ENCODE measurements at regions not wholly inside any gene's neighbourhood (a gene's known extent, or its start where the extent isn't known, plus 50 kb on each side); places are given as distances from the start of the nearest gene placed in this dataset.
"Not testable (repeated sequence)": the region's sequence is repeated elsewhere in the genome, so short reads cannot be mapped to it uniquely, and the experiment has no call there.

GRCh38 chr7:73203312-73203711 is 105.3 kb downstream of the NSUN5 start:
- intact Hi-C loops (cut with micrococcal nuclease); H3K27me3 Mint-ChIP-seq (ENCODE audit: insufficient read depth); H3K4me3 Mint-ChIP-seq; H3K27ac Mint-ChIP-seq; H3K9me3 Mint-ChIP-seq; H3K4me1 Mint-ChIP-seq (ENCODE audit: low read depth); DNase-seq (ENCODE audit: low spot score); H3K36me3 Mint-ChIP-seq (ENCODE audit: low read depth): not testable (repeated sequence)

GRCh38 chr7:73201264-73201663 is 107.4 kb downstream of the NSUN5 start:
- H3K36me3 Mint-ChIP-seq (ENCODE audit: low read depth); H3K4me3 Mint-ChIP-seq; H3K4me1 Mint-ChIP-seq (ENCODE audit: low read depth); H3K9me3 Mint-ChIP-seq; H3K27ac Mint-ChIP-seq; intact Hi-C loops (cut with micrococcal nuclease); H3K27me3 Mint-ChIP-seq (ENCODE audit: insufficient read depth); DNase-seq (ENCODE audit: low spot score): not testable (repeated sequence)

GRCh38 chr7:73200518-73201099 is 108.0 kb downstream of the NSUN5 start:
- DNase-seq (ENCODE audit: low spot score); H3K4me3 Mint-ChIP-seq; H3K4me1 Mint-ChIP-seq (ENCODE audit: low read depth); intact Hi-C loops (cut with micrococcal nuclease); H3K9me3 Mint-ChIP-seq; H3K27ac Mint-ChIP-seq; H3K27me3 Mint-ChIP-seq (ENCODE audit: insufficient read depth); H3K36me3 Mint-ChIP-seq (ENCODE audit: low read depth): not testable (repeated sequence)

GRCh38 chr7:73193991-73194390 is 108.2 kb upstream of the SPDYE9 start:
- H3K27ac Mint-ChIP-seq; intact Hi-C loops (cut with micrococcal nuclease); H3K9me3 Mint-ChIP-seq; H3K36me3 Mint-ChIP-seq (ENCODE audit: low read depth); H3K4me3 Mint-ChIP-seq; DNase-seq (ENCODE audit: low spot score); H3K27me3 Mint-ChIP-seq (ENCODE audit: insufficient read depth); H3K4me1 Mint-ChIP-seq (ENCODE audit: low read depth): not testable (repeated sequence)

- H3K4me3 Mint-ChIP-seq; H3K27me3 Mint-ChIP-seq (ENCODE audit: insufficient read depth); H3K9me3 Mint-ChIP-seq; DNase-seq (ENCODE audit: low spot score); H3K4me1 Mint-ChIP-seq (ENCODE audit: low read depth); H3K36me3 Mint-ChIP-seq (ENCODE audit: low read depth); H3K27ac Mint-ChIP-seq; intact Hi-C loops (cut with micrococcal nuclease): not testable (repeated sequence)
Observed at GRCh38 chr7:73190483-73191155, 104.8 kb upstream of the SPDYE9 start.

- H3K4me1 Mint-ChIP-seq (ENCODE audit: low read depth); H3K4me3 Mint-ChIP-seq; DNase-seq (ENCODE audit: low spot score); H3K9me3 Mint-ChIP-seq; H3K27me3 Mint-ChIP-seq (ENCODE audit: insufficient read depth); intact Hi-C loops (cut with micrococcal nuclease); H3K36me3 Mint-ChIP-seq (ENCODE audit: low read depth); H3K27ac Mint-ChIP-seq: not testable (repeated sequence)
Observed at GRCh38 chr7:73188287-73188686, 102.4 kb upstream of the SPDYE9 start.

GRCh38 chr7:73186589-73187309 is 100.9 kb upstream of the SPDYE9 start:
- H3K4me3 Mint-ChIP-seq; DNase-seq (ENCODE audit: low spot score); intact Hi-C loops (cut with micrococcal nuclease); H3K9me3 Mint-ChIP-seq; H3K27me3 Mint-ChIP-seq (ENCODE audit: insufficient read depth); H3K36me3 Mint-ChIP-seq (ENCODE audit: low read depth); H3K27ac Mint-ChIP-seq; H3K4me1 Mint-ChIP-seq (ENCODE audit: low read depth): not testable (repeated sequence)

GRCh38 chr7:73176813-73177212 is 91.0 kb upstream of the SPDYE9 start:
- H3K36me3 Mint-ChIP-seq (ENCODE audit: low read depth); H3K4me3 Mint-ChIP-seq; intact Hi-C loops (cut with micrococcal nuclease); H3K27ac Mint-ChIP-seq; H3K9me3 Mint-ChIP-seq; H3K4me1 Mint-ChIP-seq (ENCODE audit: low read depth); DNase-seq (ENCODE audit: low spot score); H3K27me3 Mint-ChIP-seq (ENCODE audit: insufficient read depth): not testable (repeated sequence)

GRCh38 chr7:73175322-73175721 is 89.5 kb upstream of the SPDYE9 start:
- H3K9me3 Mint-ChIP-seq; DNase-seq (ENCODE audit: low spot score); H3K27me3 Mint-ChIP-seq (ENCODE audit: insufficient read depth); H3K27ac Mint-ChIP-seq; H3K4me3 Mint-ChIP-seq; intact Hi-C loops (cut with micrococcal nuclease); H3K36me3 Mint-ChIP-seq (ENCODE audit: low read depth); H3K4me1 Mint-ChIP-seq (ENCODE audit: low read depth): not testable (repeated sequence)

- H3K36me3 Mint-ChIP-seq (ENCODE audit: low read depth); H3K27ac Mint-ChIP-seq; H3K4me1 Mint-ChIP-seq (ENCODE audit: low read depth); intact Hi-C loops (cut with micrococcal nuclease); DNase-seq (ENCODE audit: low spot score); H3K4me3 Mint-ChIP-seq; H3K27me3 Mint-ChIP-seq (ENCODE audit: insufficient read depth); H3K9me3 Mint-ChIP-seq: not testable (repeated sequence)
Observed at GRCh38 chr7:73170902-73171301, 85.1 kb upstream of the SPDYE9 start.

GRCh38 chr7:73170415-73170814 is 84.6 kb upstream of the SPDYE9 start:
- H3K4me1 Mint-ChIP-seq (ENCODE audit: low read depth); DNase-seq (ENCODE audit: low spot score); H3K27me3 Mint-ChIP-seq (ENCODE audit: insufficient read depth); H3K36me3 Mint-ChIP-seq (ENCODE audit: low read depth); intact Hi-C loops (cut with micrococcal nuclease); H3K9me3 Mint-ChIP-seq; H3K4me3 Mint-ChIP-seq; H3K27ac Mint-ChIP-seq: not testable (repeated sequence)

GRCh38 chr7:73166152-73166551 is 80.3 kb upstream of the SPDYE9 start:
- H3K4me1 Mint-ChIP-seq (ENCODE audit: low read depth); DNase-seq (ENCODE audit: low spot score); H3K9me3 Mint-ChIP-seq; H3K36me3 Mint-ChIP-seq (ENCODE audit: low read depth); H3K4me3 Mint-ChIP-seq; intact Hi-C loops (cut with micrococcal nuclease); H3K27me3 Mint-ChIP-seq (ENCODE audit: insufficient read depth); H3K27ac Mint-ChIP-seq: not testable (repeated sequence)

GRCh38 chr7:73162680-73163079 is 76.8 kb upstream of the SPDYE9 start:
- H3K27ac Mint-ChIP-seq; H3K9me3 Mint-ChIP-seq; H3K4me1 Mint-ChIP-seq (ENCODE audit: low read depth); H3K27me3 Mint-ChIP-seq (ENCODE audit: insufficient read depth); H3K36me3 Mint-ChIP-seq (ENCODE audit: low read depth); intact Hi-C loops (cut with micrococcal nuclease); H3K4me3 Mint-ChIP-seq; DNase-seq (ENCODE audit: low spot score): not testable (repeated sequence)

All from activated T-helper 1 cell treated with anti-CD3 and anti-CD28 coated beads, Interleukin-12 subunit alpha, Interleukin-12 subunit beta, Interleukin-2, Interleukin-4 antibody, amounts not matched to agents 30 ng/mL and 10 ng/mL and 1 ng/mL, durations not matched to agents 14 hours and 24 hours and 36 hours (primary cell).